Dermis microvascular lymphatic vessel endothelial cell (primary cell): ENCODE measurements at regions not wholly inside any gene's neighbourhood (a gene's known extent, or its start where the extent isn't known, plus 50 kb on each side); places are given as distances from the start of the nearest gene placed in this dataset.
"Not testable (repeated sequence)": the region's sequence is repeated elsewhere in the genome, so short reads cannot be mapped to it uniquely, and the experiment has no call there.

ENCODE experiments used
- DNase-seq, 2 donors: peaks; one replicate each; pipeline versions ENCODE4 v3.0.0 to v3.0.0-alpha.2; 2010; ENCODE audit warnings: low read depth in 2 of 2

- DNase-seq = no peak
Measured at GRCh38 chr2:16112972-16113560, 172.7 kb downstream of the MYCN start.

- DNase-seq = no peak
Measured at GRCh38 chr2:16112251-16112971, 172.1 kb downstream of the MYCN start.

GRCh38 chr2:16111838-16112210 is 171.5 kb downstream of the MYCN start:
- DNase-seq = no peak

- DNase-seq = no peak
Measured at GRCh38 chr2:16109821-16110310, 169.5 kb downstream of the MYCN start.

- no peak for DNase-seq
Measured at GRCh38 chr2:16109368-16109820, 169.0 kb downstream of the MYCN start.

- no peak for DNase-seq
Measured at GRCh38 chr2:16107246-16107645, 166.9 kb downstream of the MYCN start.

GRCh38 chr2:16106619-16107018 is 166.3 kb downstream of the MYCN start:
- no peak for DNase-seq

- DNase-seq = no peak
Measured at GRCh38 chr2:16105669-16106281, 165.4 kb downstream of the MYCN start.

GRCh38 chr2:16104949-16105668 is 164.8 kb downstream of the MYCN start:
- DNase-seq = no peak

GRCh38 chr2:16104315-16104948 is 164.1 kb downstream of the MYCN start:
- no peak for DNase-seq

GRCh38 chr2:16103614-16104314 is 163.4 kb downstream of the MYCN start:
- DNase-seq = no peak

- no peak for DNase-seq
Measured at GRCh38 chr2:16102976-16103380, 162.6 kb downstream of the MYCN start.

- no peak for DNase-seq
Measured at GRCh38 chr2:16102358-16102975, 162.1 kb downstream of the MYCN start.

- DNase-seq = no peak
Measured at GRCh38 chr2:16101196-16101595, 160.8 kb downstream of the MYCN start.

- no peak for DNase-seq
Measured at GRCh38 chr2:16100006-16100405, 159.7 kb downstream of the MYCN start.

GRCh38 chr2:16099326-16099725 is 159.0 kb downstream of the MYCN start:
- no peak for DNase-seq

- DNase-seq = no peak
Measured at GRCh38 chr2:16096962-16097361, 156.6 kb downstream of the MYCN start.

- DNase-seq = not testable (repeated sequence)
Measured at GRCh38 chr2:16095483-16095882, 155.1 kb downstream of the MYCN start.

GRCh38 chr2:16094811-16095210 is 154.5 kb downstream of the MYCN start:
- DNase-seq = no peak
